ENCODE measurements at regions not wholly inside any gene's neighbourhood (a gene's known extent, or its start where the extent isn't known, plus 50 kb on each side); places are given as distances from the start of the nearest gene placed in this dataset.

- Histone ChIP-seq H3K4me3 (ENCODE audit: low read length) (no peak overlapping the region), H3K4me2 (ENCODE audit: low read length) (no peak overlapping the region)
These were observed 86.8 kb downstream of the GJA1 start for GRCh38 chr6:121522265-121522664.

DNA sequence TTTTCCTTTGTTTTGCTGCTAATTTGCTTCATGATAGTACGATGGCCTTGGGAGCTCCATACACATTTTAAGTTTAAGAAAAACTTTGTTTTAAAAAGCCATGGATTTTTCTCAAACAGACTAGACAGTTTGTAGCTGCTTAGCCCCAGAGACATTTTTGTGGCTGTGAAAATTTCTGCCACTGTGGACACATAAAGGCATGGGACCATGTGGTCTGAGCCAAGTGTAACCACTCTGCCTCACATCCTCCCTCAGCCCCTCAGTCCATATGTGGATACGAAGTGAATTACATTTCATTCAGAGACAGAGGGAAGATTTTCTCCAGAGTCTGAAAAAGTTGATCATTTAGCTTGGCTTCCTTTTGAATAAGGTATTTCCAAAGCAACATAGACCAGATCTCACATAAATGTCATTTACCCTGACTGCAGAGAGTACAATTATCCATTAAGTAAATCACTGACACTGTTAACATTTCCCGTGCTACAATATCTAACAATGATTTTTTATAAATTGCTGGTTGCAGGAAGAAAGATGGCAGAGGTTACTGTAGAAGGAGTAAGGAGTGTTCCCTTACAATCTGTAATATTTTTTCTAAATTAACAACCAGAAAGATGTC lies 87.4 kb downstream of the GJA1 start:
- H3K27ac ChIP-seq (ENCODE audit: low read depth, low read length), result no peak overlapping the region

More at GRCh38 chr6:121522265-121522664, 86.8 kb downstream of the GJA1 start:
- Histone ChIP-seq H3K27me3 (ENCODE audit: control insufficient read depth, low read length) (no peaks in the 10 kb centered on the region), H3K4me1 (ENCODE audit: control insufficient read depth, low read length) (no peaks in the 10 kb centered on the region), H3K79me2 (ENCODE audit: control insufficient read depth, low read length) (no peaks in the 10 kb centered on the region), H3K36me3 (ENCODE audit: control insufficient read depth, low read length) (no peaks in the 10 kb centered on the region), H3K9me2 (replicated peaks; ENCODE audit: control insufficient read depth, low read length) (no peaks in the 10 kb centered on the region), H4K20me1 (ENCODE audit: control insufficient read depth, insufficient read depth, low read depth, low read length) (no peaks in the 10 kb centered on the region), H3K9me3 (ENCODE audit: control insufficient read depth, insufficient read depth, low read length) (no peaks in the 10 kb centered on the region), H3F3A (ENCODE audit: control insufficient read depth, insufficient read depth) (no peaks in the 10 kb centered on the region), H3K27ac (ENCODE audit: low read depth, low read length) (no peak overlapping the region)
- TF ChIP-seq CTCF (IDR thresholded peaks at IDR 0.05; ENCODE audit: low read depth, low read length, poor library complexity, severe bottlenecking) (no peak), EZH2phosphoT487 (IDR thresholded peaks at IDR 0.05; ENCODE audit: borderline replicate concordance, low read length) (no peak)

GRCh38 chr6:121523628-121524027 lies 88.2 kb downstream of the GJA1 start:
- Histone ChIP-seq H3F3A (ENCODE audit: control insufficient read depth, insufficient read depth) (no peaks in the 10 kb centered on the region), H3K9me2 (replicated peaks; ENCODE audit: control insufficient read depth, low read length) (no peaks in the 10 kb centered on the region), H3K27ac (ENCODE audit: low read depth, low read length) (no peak overlapping the region), H3K4me2 (ENCODE audit: low read length) (no peak overlapping the region), H3K27me3 (ENCODE audit: control insufficient read depth, low read length) (no peaks in the 10 kb centered on the region), H3K79me2 (ENCODE audit: control insufficient read depth, low read length) (no peaks in the 10 kb centered on the region), H3K36me3 (ENCODE audit: control insufficient read depth, low read length) (no peaks in the 10 kb centered on the region), H3K9me3 (ENCODE audit: control insufficient read depth, insufficient read depth, low read length) (no peaks in the 10 kb centered on the region), H3K4me1 (ENCODE audit: control insufficient read depth, low read length) (no peaks in the 10 kb centered on the region), H3K4me3 (ENCODE audit: low read length) (no peak overlapping the region), H4K20me1 (ENCODE audit: control insufficient read depth, insufficient read depth, low read depth, low read length) (no peaks in the 10 kb centered on the region)
- TF ChIP-seq EZH2phosphoT487 (IDR thresholded peaks at IDR 0.05; ENCODE audit: borderline replicate concordance, low read length) (no peak), CTCF (IDR thresholded peaks at IDR 0.05; ENCODE audit: low read depth, low read length, poor library complexity, severe bottlenecking) (no peak)

More for the DNA sequence above, 87.4 kb downstream of the GJA1 start:
- TF ChIP-seq EZH2phosphoT487 (IDR thresholded peaks at IDR 0.05; ENCODE audit: borderline replicate concordance, low read length), result no peak
- TF ChIP-seq CTCF (IDR thresholded peaks at IDR 0.05; ENCODE audit: low read depth, low read length, poor library complexity, severe bottlenecking), result no peak
- no peaks in the 10 kb centered on the region for H3K9me2 ChIP-seq (replicated peaks; ENCODE audit: control insufficient read depth, low read length)
- no peaks in the 10 kb centered on the region for H3K9me3 ChIP-seq (ENCODE audit: control insufficient read depth, insufficient read depth, low read length)
- H3F3A ChIP-seq (ENCODE audit: control insufficient read depth, insufficient read depth), result no peaks in the 10 kb centered on the region
- no peaks in the 10 kb centered on the region for H3K36me3 ChIP-seq (ENCODE audit: control insufficient read depth, low read length)
- H3K4me3 ChIP-seq (ENCODE audit: low read length), result no peak overlapping the region
- H3K79me2 ChIP-seq (ENCODE audit: control insufficient read depth, low read length), result no peaks in the 10 kb centered on the region
- no peaks in the 10 kb centered on the region for H3K27me3 ChIP-seq (ENCODE audit: control insufficient read depth, low read length)
- no peak overlapping the region for H3K4me2 ChIP-seq (ENCODE audit: low read length)
- H4K20me1 ChIP-seq (ENCODE audit: control insufficient read depth, insufficient read depth, low read depth, low read length), result no peaks in the 10 kb centered on the region
- H3K4me1 ChIP-seq (ENCODE audit: control insufficient read depth, low read length), result no peaks in the 10 kb centered on the region

Data from DOHH2 (cell line).